Activated T-helper 1 cell treated with anti-CD3 and anti-CD28 coated beads, Interleukin-12 subunit alpha, Interleukin-12 subunit beta, Interleukin-2, Interleukin-4 antibody, amounts not matched to agents 30 ng/mL and 10 ng/mL and 1 ng/mL, durations not matched to agents 14 hours and 24 hours and 36 hours (primary cell): ENCODE measurements at regions not wholly inside any gene's neighbourhood (a gene's known extent, or its start where the extent isn't known, plus 50 kb on each side); places are given as distances from the start of the nearest gene placed in this dataset.

Experiments
- DNase-seq: peaks from one replicate; pipeline ENCODE4 v3.0.0; 2021; ENCODE audit warnings: low spot score
- H3K27ac Mint-ChIP-seq: one replicate; pipeline ENCODE4 v1.8.0; 2021; ENCODE audit warnings: mild to moderate bottlenecking, mixed read lengths
- H3K27me3 Mint-ChIP-seq: one replicate; pipeline ENCODE4 v1.8.0; 2022; ENCODE audit warnings: mild to moderate bottlenecking, moderate library complexity, mixed read lengths; ENCODE audit not compliant: insufficient read depth
- H3K36me3 Mint-ChIP-seq: one replicate; pipeline ENCODE4 v1.8.0; 2021; ENCODE audit warnings: low read depth, mixed read lengths
- H3K4me1 Mint-ChIP-seq: one replicate; pipeline ENCODE4 v1.8.0; 2021; ENCODE audit warnings: low read depth, mixed read lengths
- H3K4me3 Mint-ChIP-seq: one replicate; pipeline ENCODE4 v1.8.0; 2021; ENCODE audit warnings: mild to moderate bottlenecking, moderate library complexity, mixed read lengths
- H3K9me3 Mint-ChIP-seq: one replicate; pipeline ENCODE4 v1.8.0; 2021; ENCODE audit warnings: mixed read lengths
- intact Hi-C: fragments of 100-400 bp; cut with micrococcal nuclease; formaldehyde crosslinking; loops from one replicate; pipeline ENCODE4 v1.15.1; 2024

GRCh38 chr4:16344853-16345252 lies 118.6 kb upstream of the TAPT1 start:
- Mint-ChIP-seq H3K27ac (no peak overlapping the region), H3K4me1 (no peaks in the 10 kb centered on the region), H3K9me3 (no peaks in the 10 kb centered on the region), H3K27me3 (peaks cover 3% of the 10 kb centered on the region), H3K4me3 (no peak overlapping the region), H3K36me3 (no peaks in the 10 kb centered on the region)
- intact Hi-C loops = no loop called here
- no peak for DNase-seq

GRCh38 chr4:16337936-16338335 lies 111.7 kb upstream of the TAPT1 start:
- Mint-ChIP-seq H3K4me3 (no peak overlapping the region), H3K36me3 (no peaks in the 10 kb centered on the region), H3K27ac (no peak overlapping the region), H3K4me1 (no peaks in the 10 kb centered on the region), H3K27me3 (no peaks in the 10 kb centered on the region), H3K9me3 (no peaks in the 10 kb centered on the region)
- intact Hi-C loops = no loop called here
- no peak for DNase-seq

DNA sequence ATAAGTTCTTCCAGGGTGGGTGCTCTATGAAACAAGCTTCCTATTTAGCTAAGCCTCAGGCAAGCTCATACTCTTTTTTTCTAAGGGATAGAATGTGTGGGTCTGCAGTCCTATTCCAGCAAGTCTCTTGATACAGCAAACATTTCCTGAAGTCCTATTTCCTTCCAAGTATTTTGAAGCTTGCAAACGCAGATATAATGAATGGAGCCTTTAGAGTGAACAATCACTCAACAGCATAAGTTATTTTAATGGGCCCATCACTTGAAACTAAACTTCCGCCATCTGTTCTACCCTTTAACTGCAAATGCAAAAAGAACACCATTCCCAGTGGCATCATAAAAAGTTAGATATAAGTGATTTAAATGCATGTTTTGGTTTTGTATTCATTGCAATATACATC lies 108.3 kb upstream of the TAPT1 start:
- Mint-ChIP-seq H3K27ac (no peak overlapping the region), H3K36me3 (no peaks in the 10 kb centered on the region), H3K9me3 (no peaks in the 10 kb centered on the region), H3K27me3 (no peaks in the 10 kb centered on the region), H3K4me3 (no peak overlapping the region), H3K4me1 (no peaks in the 10 kb centered on the region)
- DNase-seq = no peak
- intact Hi-C loops = no loop called here

DNA sequence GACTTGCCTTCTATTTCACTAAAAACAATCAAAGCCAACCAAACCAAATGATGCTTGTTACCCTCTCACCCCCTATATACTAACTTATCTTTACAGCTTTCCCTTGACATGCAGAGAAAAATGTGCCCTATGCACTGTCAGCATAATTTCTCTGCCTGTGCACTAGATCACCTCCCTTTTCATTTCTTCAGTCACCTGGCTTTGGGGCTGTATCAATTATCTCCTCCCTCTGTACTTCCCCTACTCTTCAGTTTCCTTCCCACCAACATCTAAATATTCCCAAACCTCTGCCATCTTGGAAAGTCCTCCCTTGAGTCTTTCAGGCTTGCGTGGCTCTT lies 103.5 kb upstream of the TAPT1 start:
- Mint-ChIP-seq H3K4me1 (no peaks in the 10 kb centered on the region), H3K27ac (no peak overlapping the region), H3K9me3 (no peaks in the 10 kb centered on the region), H3K27me3 (no peaks in the 10 kb centered on the region), H3K4me3 (no peak overlapping the region), H3K36me3 (no peaks in the 10 kb centered on the region)
- intact Hi-C loops = no loop called here
- DNase-seq = no peak

- H3K36me3 Mint-ChIP-seq = no peaks in the 10 kb centered on the region
Measured at GRCh38 chr4:16329125-16329796, 103.0 kb upstream of the TAPT1 start.

GRCh38 chr4:16322183-16322582 lies 95.9 kb upstream of the TAPT1 start:
- Mint-ChIP-seq H3K4me1 (no peaks in the 10 kb centered on the region), H3K36me3 (no peaks in the 10 kb centered on the region), H3K27ac (no peak overlapping the region), H3K4me3 (no peak overlapping the region), H3K9me3 (peaks cover 4% of the 10 kb centered on the region), H3K27me3 (no peaks in the 10 kb centered on the region)
- intact Hi-C loops = no loop called here
- no peak for DNase-seq

More at GRCh38 chr4:16329125-16329796, 103.0 kb upstream of the TAPT1 start:
- no peaks in the 10 kb centered on the region for H3K4me1 Mint-ChIP-seq
- intact Hi-C loops = no loop called here
- no peaks in the 10 kb centered on the region for H3K27me3 Mint-ChIP-seq
- DNase-seq = no peak
- H3K27ac Mint-ChIP-seq = no peak overlapping the region
- no peaks in the 10 kb centered on the region for H3K9me3 Mint-ChIP-seq
- no peak overlapping the region for H3K4me3 Mint-ChIP-seq

GRCh38 chr4:16315456-16315855 lies 89.2 kb upstream of the TAPT1 start:
- no peak for DNase-seq
- intact Hi-C loops = no loop called here
- Mint-ChIP-seq H3K36me3 (no peaks in the 10 kb centered on the region), H3K27ac (no peak overlapping the region), H3K9me3 (no peaks in the 10 kb centered on the region), H3K4me3 (no peak overlapping the region), H3K27me3 (peaks cover 2% of the 10 kb centered on the region), H3K4me1 (no peaks in the 10 kb centered on the region)

DNA sequence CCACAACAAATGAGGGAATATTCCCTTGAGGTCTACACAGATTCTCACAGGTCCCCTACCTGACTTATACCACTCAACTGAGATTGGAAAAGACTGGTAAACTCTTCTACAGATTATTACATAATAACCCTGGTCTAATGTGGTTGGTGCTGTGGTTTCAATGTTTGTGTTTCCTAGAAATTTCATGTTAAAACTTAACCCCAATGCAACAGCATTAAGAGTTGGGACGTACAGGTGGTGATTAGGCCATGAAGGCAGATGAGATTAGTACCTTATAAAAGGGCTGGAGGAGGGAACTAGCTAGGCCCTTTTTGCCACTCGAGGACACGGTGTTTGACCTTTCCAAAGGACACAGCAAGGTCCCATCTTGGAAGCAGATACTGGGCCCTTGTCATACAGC lies 84.3 kb upstream of the TAPT1 start:
- Mint-ChIP-seq H3K27ac (no peak overlapping the region), H3K4me1 (no peaks in the 10 kb centered on the region)

DNA sequence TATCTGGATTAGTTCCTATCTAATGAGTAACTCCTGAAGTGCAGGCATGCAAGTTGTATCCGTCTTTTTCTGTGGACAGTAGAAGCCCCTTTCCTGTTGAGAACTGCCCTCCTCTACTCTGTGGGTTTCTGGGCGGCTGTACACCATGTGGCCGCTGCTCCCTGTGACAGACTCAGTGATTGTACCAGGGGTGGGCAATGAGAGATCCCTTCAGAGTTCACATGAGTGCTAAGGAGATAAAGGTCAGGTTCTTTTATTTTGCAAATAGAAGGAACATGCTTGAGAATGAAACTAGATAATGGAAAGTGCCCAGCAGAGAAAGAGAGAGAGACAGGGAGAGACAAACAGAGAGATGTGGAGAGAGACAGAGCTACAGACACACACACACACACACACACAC lies 76.4 kb upstream of the TAPT1 start:
- Mint-ChIP-seq H3K27me3 (peaks cover 5% of the 10 kb centered on the region), H3K9me3 (no peaks in the 10 kb centered on the region), H3K4me3 (no peak overlapping the region), H3K4me1 (no peaks in the 10 kb centered on the region), H3K27ac (no peak overlapping the region), H3K36me3 (no peaks in the 10 kb centered on the region)
- no peak for DNase-seq
- intact Hi-C loops = no loop called here

More for the DNA sequence above, 84.3 kb upstream of the TAPT1 start:
- DNase-seq = no peak
- H3K36me3 Mint-ChIP-seq = no peaks in the 10 kb centered on the region
- peaks cover 2% of the 10 kb centered on the region for H3K27me3 Mint-ChIP-seq
- no peak overlapping the region for H3K4me3 Mint-ChIP-seq
- intact Hi-C loops = no loop called here
- H3K9me3 Mint-ChIP-seq = no peaks in the 10 kb centered on the region

DNA sequence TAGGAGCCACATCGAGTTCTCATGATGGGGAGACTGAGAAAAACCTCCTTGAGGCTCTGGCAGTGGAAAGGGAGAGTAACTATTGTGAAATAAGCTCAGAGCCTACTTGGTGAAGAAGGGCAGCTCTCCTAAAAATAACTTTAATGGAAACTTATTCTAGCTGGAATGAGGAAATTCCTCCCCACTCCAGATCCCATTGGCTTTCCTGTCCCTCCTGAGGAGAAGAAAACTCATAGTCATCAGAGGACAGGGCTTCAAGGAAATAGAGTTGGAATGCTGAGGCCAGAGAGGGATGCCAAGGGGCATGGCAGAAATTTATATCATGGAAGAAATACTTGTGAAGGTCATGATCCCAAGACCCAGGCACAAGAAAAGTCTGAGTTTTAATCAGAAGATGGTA lies 70.7 kb upstream of the TAPT1 start:
- Mint-ChIP-seq H3K36me3 (no peaks in the 10 kb centered on the region), H3K4me3 (no peak overlapping the region), H3K4me1 (no peaks in the 10 kb centered on the region), H3K27ac (no peak overlapping the region), H3K9me3 (no peaks in the 10 kb centered on the region), H3K27me3 (peaks cover 5% of the 10 kb centered on the region)
- intact Hi-C loops = no loop called here
- DNase-seq = no peak

- no peaks in the 10 kb centered on the region for H3K9me3 Mint-ChIP-seq
- DNase-seq = no peak
- H3K4me3 Mint-ChIP-seq = no peak overlapping the region
- no peak overlapping the region for H3K27ac Mint-ChIP-seq
- peaks cover 2% of the 10 kb centered on the region for H3K27me3 Mint-ChIP-seq
- H3K36me3 Mint-ChIP-seq = no peaks in the 10 kb centered on the region
- H3K4me1 Mint-ChIP-seq = no peaks in the 10 kb centered on the region
- intact Hi-C loops = no loop called here
Measured at GRCh38 chr4:16294455-16294854, 68.2 kb upstream of the TAPT1 start.

DNA sequence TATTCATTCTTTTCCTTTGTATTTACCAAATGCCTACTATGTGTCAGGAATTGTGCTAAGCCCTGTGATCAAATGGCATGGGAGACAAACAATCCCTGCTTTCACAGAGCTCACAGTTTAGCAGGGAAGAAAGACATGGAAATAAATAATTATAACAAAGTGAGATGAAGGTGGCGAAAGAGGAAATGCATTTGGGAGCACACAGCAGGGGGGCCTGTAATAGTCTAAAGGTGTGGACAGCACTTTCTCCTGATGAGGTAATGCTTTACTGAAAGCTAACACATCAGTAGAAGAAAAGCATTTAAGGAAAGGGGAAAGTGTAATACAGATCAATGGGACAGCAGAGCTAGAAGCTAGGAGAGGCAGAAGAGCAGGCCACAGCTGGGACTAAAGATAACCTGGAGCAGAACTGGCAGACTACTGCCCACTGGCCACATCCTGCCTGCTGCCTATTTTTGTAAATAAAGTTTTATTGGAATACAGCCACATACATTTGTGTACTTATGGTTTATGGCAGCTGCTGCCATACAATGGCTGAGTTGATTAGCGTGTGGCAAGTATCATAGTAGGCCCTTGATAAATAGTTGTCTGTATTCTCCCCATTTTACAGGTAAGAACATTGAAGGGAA lies 67.1 kb upstream of the TAPT1 start:
- no peak for DNase-seq
- intact Hi-C loops = no loop called here
- Mint-ChIP-seq H3K36me3 (no peaks in the 10 kb centered on the region), H3K4me3 (no peak overlapping the region), H3K4me1 (no peaks in the 10 kb centered on the region), H3K27ac (no peak overlapping the region), H3K27me3 (peaks cover 2% of the 10 kb centered on the region), H3K9me3 (no peaks in the 10 kb centered on the region)

DNA sequence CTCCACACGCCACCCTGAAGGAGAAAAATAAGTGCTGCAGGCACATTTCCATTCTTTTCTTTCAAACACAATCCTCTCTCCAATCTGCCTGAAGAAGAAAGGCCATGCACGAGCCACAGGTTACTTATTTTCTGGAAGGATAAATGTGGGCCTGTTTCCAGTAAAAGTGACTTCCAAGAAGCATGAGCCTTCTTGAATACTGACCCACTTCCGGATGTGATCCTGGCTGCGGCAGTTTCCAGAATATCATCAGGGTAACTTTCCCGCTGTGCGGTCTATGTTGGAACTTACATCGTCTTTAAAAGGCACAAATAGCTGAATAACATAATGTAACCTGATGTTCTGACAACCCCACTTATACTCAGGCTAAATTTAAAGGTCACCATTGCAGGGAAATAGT lies 66.3 kb upstream of the TAPT1 start:
- H3K4me3 Mint-ChIP-seq = no peak overlapping the region
- intact Hi-C loops = no loop called here

More for the DNA sequence above, 66.3 kb upstream of the TAPT1 start:
- H3K27ac Mint-ChIP-seq = no peak overlapping the region
- DNase-seq = no peak
- H3K27me3 Mint-ChIP-seq = peaks cover 2% of the 10 kb centered on the region
- H3K36me3 Mint-ChIP-seq = no peaks in the 10 kb centered on the region
- H3K9me3 Mint-ChIP-seq = no peaks in the 10 kb centered on the region
- H3K4me1 Mint-ChIP-seq = no peaks in the 10 kb centered on the region
